Stromal cell of bone marrow (primary cell): ENCODE measurements at regions not wholly inside any gene's neighbourhood (a gene's known extent, or its start where the extent isn't known, plus 50 kb on each side); places are given as distances from the start of the nearest gene placed in this dataset.
"Not testable (repeated sequence)": the region's sequence is repeated elsewhere in the genome, so short reads cannot be mapped to it uniquely, and the experiment has no call there.

Source experiments
- DNase-seq: peaks from one replicate; pipeline ENCODE4 v3.0.0-alpha.2; 2012; ENCODE audit warnings: low read depth

DNA sequence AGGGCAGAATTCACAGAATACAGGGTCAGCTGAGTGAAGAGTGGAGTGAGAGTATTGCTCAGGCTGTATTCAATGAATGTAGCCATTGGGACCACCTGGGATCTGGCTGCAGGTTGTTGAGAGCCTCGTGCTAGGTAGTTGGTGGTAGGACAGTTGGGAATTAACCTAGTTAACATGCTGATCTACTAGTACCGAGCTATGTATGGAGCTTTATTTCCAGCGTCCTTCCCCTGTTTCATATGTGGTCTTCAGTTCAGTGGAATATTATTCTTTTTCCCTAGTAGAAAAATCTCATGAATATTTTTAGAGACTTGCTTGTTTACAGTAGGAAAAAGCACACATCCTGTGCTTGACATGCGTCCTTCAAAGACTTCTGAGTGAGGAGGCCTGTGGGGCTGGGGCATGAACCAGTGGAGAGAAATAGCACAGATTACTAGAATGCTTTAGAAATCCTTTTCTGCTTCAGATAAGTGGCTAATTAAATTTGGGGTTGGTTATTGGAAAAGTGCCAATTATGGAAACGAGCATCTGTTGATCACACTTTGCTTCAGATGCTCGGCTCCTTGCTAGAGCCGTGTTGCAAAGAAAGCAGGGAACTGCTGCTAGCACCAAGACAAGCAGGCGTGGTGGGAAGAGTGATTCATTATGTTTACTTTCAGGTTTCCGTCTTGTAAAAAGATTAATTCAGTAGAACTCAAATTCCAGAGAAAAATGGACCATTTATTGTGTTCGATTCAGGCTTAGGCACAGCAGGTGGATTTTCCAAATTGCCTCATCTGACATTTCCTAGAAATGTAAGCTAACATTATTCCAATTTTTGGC is 53.6 kb downstream of the ARF6 start:
- DNase-seq, result no peak

DNA sequence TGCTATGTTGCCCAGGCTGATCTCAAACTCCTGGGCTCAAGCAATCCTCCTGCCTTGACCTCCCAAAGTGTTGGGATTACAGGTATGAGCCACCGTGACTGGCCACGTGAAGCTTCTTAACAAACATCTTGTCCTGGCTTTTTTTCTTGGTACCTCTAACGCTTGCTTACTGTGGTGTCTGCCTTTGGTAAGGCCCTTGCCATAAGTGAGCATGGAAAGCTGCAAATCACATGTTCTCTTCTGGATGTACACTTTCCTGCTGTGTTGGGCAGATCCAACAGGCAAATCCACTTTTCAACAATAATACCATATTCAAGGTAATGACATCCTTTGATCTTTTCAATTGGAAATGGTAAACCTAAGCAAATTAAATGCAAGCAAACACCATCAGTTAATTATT is 54.6 kb downstream of the ARF6 start:
- no peak for DNase-seq

- DNase-seq, result no peak
Measured at GRCh38 chr14:49950275-49951228, 57.7 kb downstream of the ARF6 start.

DNA sequence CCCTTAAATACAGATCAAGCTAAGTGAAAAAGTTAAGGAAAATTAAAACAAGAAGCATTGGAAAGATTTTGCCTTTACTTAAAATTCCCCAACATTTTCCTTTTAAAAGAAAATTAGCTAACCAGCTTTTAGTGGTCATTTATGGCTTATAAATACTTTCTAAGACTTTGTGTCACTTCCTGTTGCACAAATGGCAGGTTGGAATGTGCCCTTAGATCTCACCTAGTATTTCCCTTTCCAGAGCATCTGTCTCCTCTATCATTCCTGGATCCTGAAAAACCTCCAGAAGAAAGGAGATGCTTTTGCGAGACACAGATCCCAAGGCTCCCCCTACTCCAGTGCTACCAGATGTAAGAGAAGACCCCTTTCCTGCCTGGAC is 58.3 kb downstream of the ARF6 start:
- no peak for DNase-seq

DNA sequence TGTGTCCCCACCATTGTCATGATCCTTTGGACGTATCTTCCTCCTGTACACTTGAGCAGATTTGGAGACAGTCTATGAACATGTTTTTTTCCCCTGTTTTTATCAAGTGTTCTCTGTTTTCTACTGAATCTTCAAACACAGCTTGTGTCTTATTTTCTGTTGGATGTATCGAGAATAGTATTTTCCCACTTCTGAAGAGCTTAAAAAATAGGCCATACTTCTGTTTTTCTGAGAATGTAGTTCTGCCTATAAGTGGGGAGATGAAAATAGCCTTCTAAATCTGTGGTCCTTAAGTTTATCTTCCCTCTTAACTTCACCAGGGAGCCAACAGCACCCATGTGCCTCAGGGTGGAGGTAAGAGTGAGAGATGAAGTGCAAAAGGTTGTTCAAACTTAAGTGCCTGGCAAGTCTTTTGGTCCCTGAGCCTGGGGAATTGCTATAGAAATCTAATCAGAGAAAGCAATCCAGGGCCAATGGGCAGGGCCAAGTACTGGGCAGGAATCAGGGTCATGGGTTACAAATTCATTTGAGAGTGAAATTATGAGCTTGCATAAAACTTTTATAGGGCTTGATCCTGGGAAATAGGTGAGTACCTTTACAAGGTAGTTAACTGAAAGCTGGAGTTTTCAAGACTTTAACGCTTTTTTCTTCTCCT is 58.9 kb downstream of the ARF6 start:
- DNase-seq, result no peak

DNA sequence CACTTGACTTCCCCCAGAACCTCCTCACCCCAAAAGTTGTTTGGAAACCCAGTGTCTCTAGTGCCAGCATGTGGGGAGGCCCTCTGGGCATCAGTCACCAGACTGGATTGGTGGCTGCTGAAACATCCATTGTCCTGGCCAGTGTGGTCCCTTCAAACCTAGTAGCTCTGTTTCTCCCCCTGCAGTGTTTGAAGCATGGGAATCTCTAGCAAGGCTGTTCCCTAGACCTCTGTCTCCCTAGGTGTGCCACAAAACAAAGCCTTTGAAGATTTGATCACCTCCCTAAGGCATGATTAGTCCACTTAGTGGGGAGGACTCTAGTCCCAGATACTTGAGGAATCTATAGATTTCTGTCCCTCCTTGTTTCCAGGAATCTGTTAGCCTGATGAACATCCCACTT is 60.3 kb downstream of the ARF6 start:
- no peak for DNase-seq

GRCh38 chr14:49954171-49954631 is 61.3 kb downstream of the ARF6 start:
- no peak for DNase-seq

DNA sequence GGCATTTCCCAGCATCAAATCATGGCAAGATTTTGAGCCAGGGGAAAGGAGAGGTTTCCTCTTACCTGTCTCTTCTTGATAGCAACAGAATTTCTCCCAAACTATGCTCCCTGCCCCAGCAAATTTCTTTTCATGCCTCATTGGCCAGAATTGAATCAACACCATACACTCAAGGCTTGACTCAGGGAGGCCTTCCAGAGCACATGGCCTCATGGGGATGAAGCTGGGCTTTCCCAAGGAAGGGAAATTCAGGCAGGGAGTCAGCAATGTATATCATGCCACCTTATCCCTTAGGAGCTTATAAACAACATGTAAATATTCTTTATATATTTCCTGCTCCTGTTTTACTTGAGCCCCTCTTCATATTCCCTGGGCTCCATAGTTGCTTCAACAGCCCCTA is 62.1 kb downstream of the ARF6 start:
- DNase-seq, result no peak

- no peak for DNase-seq
Measured at GRCh38 chr14:49957089-49957852, 64.4 kb downstream of the ARF6 start.

- no peak for DNase-seq
Measured at GRCh38 chr14:49959822-49960408, 67.0 kb downstream of the ARF6 start.

GRCh38 chr14:49960453-49960852 is 67.6 kb downstream of the ARF6 start:
- no peak for DNase-seq

- DNase-seq, result no peak
Measured at GRCh38 chr14:49961270-49962222, 68.7 kb downstream of the ARF6 start.

GRCh38 chr14:49962621-49963020 is 69.7 kb downstream of the ARF6 start:
- no peak for DNase-seq

- DNase-seq, result not testable (repeated sequence)
Measured at GRCh38 chr14:49965068-49965651, 72.3 kb downstream of the ARF6 start.

DNA sequence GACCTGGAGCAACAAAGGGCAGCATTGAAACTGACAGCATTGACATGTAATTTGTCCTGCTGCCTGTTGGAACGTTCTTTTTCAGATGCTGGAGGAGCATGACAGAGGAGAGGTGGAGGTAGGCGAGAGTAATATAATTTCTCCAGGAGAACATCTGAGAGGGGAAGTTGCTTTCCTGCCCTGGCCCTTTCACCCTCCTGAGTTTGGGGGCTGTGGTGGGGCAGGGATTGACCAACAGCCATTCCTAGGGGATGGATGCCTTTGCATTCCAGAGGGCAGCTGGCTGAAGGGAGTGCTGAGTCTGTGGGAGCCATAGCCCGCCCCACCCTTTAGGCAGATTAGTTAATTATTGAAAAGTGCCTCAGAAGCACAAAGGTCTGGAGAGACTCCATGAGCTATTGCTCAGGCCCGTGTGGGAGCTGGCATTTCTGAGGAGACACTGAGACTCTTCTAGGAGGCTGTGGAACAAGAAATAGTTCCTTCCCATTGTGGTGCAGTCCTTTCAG is 73.5 kb downstream of the ARF6 start:
- DNase-seq, result no peak

- no peak for DNase-seq
Measured at GRCh38 chr14:49966971-49967630, 74.2 kb downstream of the ARF6 start.

DNA sequence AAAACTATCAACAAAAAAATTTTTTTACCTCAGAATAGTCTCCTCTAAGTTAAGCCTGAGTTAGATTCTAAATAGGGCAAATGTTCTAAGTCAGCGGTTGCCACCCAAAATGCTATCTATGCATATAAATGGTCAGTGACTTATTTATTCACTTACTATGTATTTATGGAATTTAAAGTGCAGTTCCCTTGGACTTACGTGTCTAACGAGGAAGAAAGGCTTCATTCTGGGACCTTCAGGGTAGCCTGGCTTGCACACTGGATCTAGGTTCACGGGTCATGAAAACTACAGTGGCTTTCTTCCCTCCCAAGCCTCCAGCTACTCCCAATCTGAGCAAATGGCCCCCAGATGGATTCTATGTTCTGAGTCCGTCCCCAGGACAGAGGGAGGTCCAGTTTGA is 77.1 kb downstream of the ARF6 start:
- DNase-seq, result no peak

DNA sequence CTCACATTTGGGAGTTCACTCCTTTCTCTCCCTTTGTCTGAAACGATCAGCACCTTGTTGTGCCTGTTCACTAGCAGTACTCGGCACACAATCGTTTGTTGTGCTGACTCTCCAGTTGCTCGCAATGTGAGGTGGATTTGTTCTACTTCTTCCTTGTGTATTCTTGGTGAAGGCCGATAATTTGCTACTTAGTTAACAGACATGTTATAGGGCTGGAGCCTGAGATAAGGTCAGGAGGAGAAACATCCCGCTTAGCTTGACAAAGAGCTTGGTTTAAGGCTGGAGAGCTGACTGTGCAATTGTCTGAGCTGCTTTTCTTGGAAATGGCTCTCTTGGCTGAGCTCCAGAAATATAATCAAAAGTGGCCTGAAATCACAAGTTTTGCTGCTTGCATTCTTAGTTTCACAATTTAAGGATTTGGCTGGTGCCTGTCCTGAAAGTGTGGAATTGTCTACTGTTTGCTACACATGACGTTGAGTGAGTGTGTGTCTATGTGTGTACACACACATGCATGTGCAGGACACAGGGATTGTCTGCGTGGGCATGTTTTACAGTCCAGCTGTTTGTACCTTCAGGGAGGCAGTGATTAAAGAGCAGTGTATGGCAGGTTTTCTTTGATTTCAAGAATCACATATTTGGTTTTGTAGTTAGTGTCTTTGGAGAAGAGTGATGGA is 77.7 kb downstream of the ARF6 start:
- DNase-seq, result peak; percentile 74
